Bronchial epithelial cell (primary cell): ENCODE measurements at regions not wholly inside any gene's neighbourhood (a gene's known extent, or its start where the extent isn't known, plus 50 kb on each side); places are given as distances from the start of the nearest gene placed in this dataset.

Source experiments
- DNase-seq: peaks from one replicate; pipeline ENCODE4 v3.0.0-alpha.2; 2010; ENCODE audit warnings: low read depth
- FAIRE-seq: peaks from 2 replicates; lab custom pipeline; 2011; peaks lifted over from hg19 to GRCh38; lab: Jason Lieb, UNC
- H3K27me3 ChIP-seq: 2 replicates; pipeline ENCODE4 v1.5.1; 2011; ENCODE audit warnings: low read length; ENCODE audit not compliant: control insufficient read depth, insufficient read depth
- H3K36me3 ChIP-seq: 2 replicates; pipeline ENCODE4 v1.5.1; 2011; ENCODE audit warnings: low read length; ENCODE audit not compliant: control insufficient read depth, insufficient read depth
- H3K4me3 ChIP-seq: 2 replicates; pipeline ENCODE4 v1.5.1; 2011; ENCODE audit warnings: mild to moderate bottlenecking, low read depth, low read length, control low read depth
- TF ChIP-seq, protein P1 (sequence below): IDR thresholded peaks from 2 replicates; pipeline ENCODE4 v1.5.1; 2011; ENCODE audit warnings: mild to moderate bottlenecking, moderate library complexity, low read length, control low read depth, inconsistent platforms; ENCODE audit not compliant: insufficient read depth, severe bottlenecking

- Histone ChIP-seq H3K36me3 (no peaks in the 10 kb centered on the region), H3K4me3 (no peak overlapping the region), H3K27me3 (no peaks in the 10 kb centered on the region)
- FAIRE-seq (no peak), DNase-seq (no peak)
- TF ChIP-seq, protein P1, sequence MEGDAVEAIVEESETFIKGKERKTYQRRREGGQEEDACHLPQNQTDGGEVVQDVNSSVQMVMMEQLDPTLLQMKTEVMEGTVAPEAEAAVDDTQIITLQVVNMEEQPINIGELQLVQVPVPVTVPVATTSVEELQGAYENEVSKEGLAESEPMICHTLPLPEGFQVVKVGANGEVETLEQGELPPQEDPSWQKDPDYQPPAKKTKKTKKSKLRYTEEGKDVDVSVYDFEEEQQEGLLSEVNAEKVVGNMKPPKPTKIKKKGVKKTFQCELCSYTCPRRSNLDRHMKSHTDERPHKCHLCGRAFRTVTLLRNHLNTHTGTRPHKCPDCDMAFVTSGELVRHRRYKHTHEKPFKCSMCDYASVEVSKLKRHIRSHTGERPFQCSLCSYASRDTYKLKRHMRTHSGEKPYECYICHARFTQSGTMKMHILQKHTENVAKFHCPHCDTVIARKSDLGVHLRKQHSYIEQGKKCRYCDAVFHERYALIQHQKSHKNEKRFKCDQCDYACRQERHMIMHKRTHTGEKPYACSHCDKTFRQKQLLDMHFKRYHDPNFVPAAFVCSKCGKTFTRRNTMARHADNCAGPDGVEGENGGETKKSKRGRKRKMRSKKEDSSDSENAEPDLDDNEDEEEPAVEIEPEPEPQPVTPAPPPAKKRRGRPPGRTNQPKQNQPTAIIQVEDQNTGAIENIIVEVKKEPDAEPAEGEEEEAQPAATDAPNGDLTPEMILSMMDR = no peak
Observed at GRCh38 chr1:5242850-5243249, 588.4 kb downstream of the AJAP1 start.

DNA sequence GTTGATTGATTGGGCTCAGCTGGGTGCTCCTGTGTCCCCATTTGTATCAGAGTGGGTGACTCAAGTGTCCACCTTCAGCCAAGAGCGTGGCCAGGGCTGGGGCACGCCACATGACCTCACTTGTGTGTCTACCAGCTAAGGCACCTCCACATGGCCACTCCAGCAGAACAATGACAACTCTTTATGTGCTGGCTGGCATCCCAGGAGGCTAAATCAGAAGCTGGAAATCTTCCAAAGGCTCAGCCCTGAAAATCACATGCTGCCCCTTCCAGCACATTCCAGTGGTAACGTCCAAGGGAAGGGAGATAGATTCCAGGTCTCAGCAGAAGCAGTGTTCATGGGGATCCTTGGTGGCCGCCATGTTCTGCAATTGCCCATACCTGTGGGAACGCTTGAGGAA, 585.5 kb downstream of the AJAP1 start:
- Histone ChIP-seq H3K27me3 (no peaks in the 10 kb centered on the region), H3K4me3 (no peak overlapping the region), H3K36me3 (no peaks in the 10 kb centered on the region)
- FAIRE-seq (peak; percentile 64), DNase-seq (no peak)
- TF ChIP-seq, protein P1 = no peak

DNA sequence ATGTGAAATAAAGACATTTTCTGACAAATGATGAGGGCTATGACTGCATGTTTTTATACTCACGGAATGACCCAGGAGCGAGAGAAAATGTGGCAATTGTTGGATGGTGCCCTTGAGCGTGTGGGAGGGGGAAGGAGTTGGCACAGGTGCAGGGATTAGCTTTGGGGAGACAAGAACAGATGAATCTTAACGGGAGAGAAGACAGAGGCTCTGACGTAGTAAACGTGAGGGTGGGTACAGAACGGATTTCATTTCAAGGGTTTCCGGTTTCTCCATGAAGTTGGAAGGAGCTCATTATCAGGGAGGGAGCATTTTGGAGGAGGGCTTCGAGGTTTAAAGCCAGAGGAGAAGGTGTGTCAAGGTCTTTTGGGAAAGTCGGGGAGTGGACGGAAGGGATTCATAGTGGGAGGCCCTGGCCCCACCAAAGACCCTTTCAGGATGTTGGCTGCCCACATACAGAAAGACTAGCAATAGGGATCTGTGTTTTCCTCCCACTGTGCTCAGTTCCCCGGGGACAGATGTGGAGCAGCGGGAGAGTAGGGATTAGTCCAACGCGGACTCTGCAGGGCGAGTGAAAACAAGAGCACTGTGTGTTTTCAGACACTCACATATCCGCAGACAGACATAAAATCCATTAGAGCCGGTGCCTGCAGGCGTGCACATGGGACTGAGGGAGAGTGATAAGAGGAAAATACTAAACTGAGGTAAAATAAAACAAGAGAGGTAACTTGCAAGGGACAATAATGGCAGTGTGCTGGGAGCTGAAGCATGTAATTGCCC, 584.1 kb downstream of the AJAP1 start:
- TF ChIP-seq, protein P1 = no peak
- FAIRE-seq (no peak), DNase-seq (no peak)
- Histone ChIP-seq H3K36me3 (no peaks in the 10 kb centered on the region), H3K4me3 (no peak overlapping the region), H3K27me3 (no peaks in the 10 kb centered on the region)

- DNase-seq (no peak), FAIRE-seq (no peak)
- TF ChIP-seq, protein P1 = no peak
- Histone ChIP-seq H3K27me3 (no peaks in the 10 kb centered on the region), H3K4me3 (no peak overlapping the region), H3K36me3 (no peaks in the 10 kb centered on the region)
Observed at GRCh38 chr1:5235355-5235899, 581.0 kb downstream of the AJAP1 start.

DNA sequence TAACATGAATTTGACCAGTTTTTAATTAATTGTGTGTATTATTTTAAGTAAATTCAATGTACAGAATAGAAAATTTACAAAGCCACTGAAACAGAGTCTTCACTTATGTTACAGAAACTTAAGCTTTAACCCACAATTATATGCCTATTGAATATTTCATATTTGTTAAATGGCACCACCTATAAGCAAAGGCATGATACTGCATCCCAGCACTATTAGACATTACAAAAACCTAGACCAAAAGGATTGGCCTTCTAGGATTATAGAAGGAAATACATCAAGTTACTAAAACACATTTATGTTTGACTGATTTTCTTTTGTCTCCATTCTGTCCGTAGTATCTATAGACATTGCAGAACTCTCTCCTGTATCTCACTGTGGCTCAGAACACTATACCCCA, 578.1 kb downstream of the AJAP1 start:
- no peak for DNase-seq
- Histone ChIP-seq H3K4me3 (no peak overlapping the region), H3K36me3 (no peaks in the 10 kb centered on the region), H3K27me3 (no peaks in the 10 kb centered on the region)
- TF ChIP-seq, protein P1 = no peak
- no peak for FAIRE-seq
